ENCODE measurements at regions not wholly inside any gene's neighbourhood (a gene's known extent, or its start where the extent isn't known, plus 50 kb on each side); places are given as distances from the start of the nearest gene placed in this dataset.
A peak's percentile ranks its signal among the peaks of the same experiment; 100 is the strongest.

DNA sequence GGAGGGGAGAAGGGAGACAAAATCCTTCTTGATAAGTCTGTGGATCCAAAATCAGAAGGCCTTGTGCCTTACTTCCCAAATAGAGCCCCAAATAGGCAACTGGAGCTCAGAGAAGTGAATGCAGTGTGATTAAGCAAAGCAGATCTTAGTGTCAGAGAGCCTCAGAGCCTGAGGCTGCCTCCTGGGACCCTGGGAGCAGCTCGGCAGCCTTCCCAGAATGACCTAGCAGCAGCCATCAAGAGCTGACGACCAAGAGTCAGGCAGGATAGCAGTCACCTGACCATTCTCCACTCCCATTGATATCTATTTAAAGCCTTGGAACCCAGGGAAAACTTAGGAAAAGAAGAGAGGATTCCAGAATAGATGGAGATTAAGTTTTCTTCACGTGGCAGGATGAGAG is 78.0 kb upstream of the SMYD2 start:
- DNase-seq = no peak

DNA sequence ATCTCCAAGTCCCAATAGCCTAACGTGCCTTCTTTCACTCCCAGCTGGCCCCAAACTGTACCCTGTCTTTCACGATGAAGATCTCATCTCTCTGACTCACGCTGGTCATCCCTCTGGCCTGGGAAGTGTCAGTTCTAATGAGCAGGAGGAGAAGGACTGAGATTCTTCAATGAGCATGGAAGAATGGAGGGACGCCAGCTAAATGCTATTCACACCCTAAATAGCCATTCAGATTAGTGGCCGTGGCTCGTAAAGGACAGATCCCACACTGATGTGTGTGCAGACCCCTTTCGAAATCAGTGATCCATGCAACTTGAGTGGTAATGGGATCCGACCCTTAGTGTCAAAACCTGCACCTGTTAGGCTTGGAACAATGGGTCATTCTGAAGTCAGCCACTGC is 75.9 kb upstream of the SMYD2 start:
- no peak for DNase-seq

- peak in 5 of 58 donors; percentile 2 to 24 (median 14) for DNase-seq
Observed at GRCh38 chr1:214208460-214208859, 72.5 kb upstream of the SMYD2 start.

DNA sequence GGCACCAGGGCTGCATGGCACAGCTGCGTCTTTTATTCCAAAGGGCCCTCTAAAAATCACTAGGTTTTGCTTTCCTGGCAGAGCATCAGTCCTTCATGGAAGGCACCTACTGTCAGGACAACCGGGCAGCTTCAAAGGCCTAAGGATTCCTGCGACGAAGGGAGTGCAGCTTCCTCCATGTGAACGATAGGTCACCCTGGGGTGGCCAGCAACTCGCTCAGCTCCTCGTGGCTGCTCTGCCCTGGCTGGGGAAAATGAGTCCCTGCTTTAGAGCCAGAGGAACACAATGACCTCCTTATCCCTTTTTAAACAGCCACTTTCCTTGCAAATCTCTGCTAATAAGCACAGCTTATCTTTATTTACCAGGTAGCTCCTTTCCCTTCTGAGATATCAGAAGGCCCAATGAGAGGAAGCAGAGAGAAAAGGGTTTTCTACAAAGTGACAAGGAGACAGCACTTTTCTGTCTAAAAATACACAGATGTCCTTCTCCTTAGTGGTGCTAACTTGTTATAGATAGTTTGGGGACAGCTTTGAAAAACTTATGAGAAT is 71.6 kb upstream of the SMYD2 start:
- peak in 4 of 58 donors; percentile 15 to 43 (median 28) for DNase-seq

- DNase-seq = no peak
Observed at GRCh38 chr1:214213136-214213535, 67.8 kb upstream of the SMYD2 start.

DNA sequence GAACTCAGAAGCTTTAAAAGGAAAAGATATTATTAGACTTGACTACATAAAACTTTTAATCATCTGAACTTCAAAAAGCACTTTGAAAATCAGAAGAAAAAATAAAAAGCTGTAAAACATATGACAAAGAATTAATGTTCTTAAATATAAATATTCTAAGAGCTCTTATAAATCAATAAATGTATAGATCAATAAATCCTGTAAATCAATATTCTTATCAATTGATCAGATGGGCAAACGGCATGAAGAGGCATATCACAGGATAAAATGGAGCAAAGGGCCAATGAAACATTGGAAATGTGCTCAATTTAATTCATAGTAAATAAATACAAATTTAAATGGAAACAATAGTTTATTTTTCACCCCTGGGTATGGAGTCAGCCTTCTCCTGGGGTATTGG is 66.1 kb upstream of the SMYD2 start:
- DNase-seq = no peak

GRCh38 chr1:214215583-214215982 is 65.4 kb upstream of the SMYD2 start:
- DNase-seq = no peak

GRCh38 chr1:214216021-214216420 is 64.9 kb upstream of the SMYD2 start:
- no peak for DNase-seq

DNA sequence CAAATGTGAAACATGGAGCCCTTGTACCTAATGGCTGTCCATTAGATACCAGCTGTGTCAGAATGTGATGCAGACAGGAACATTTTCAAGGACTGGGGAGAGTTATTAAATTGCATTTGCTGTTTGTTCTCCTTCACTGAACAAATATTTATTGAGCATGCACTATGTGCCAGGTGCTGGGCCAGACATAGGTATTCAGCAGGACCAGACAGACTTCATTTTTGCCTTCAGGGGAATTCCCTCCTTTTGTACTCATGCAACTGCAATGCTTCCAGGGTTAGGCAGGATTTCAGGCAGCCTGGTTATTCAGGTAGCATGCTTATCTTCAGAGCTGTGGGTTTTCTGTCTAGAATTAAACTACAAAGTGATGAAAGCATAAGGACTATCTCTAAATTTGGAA is 64.2 kb upstream of the SMYD2 start:
- DNase-seq = no peak

- no peak for DNase-seq
Observed at GRCh38 chr1:214219902-214220301, 61.1 kb upstream of the SMYD2 start.

DNA sequence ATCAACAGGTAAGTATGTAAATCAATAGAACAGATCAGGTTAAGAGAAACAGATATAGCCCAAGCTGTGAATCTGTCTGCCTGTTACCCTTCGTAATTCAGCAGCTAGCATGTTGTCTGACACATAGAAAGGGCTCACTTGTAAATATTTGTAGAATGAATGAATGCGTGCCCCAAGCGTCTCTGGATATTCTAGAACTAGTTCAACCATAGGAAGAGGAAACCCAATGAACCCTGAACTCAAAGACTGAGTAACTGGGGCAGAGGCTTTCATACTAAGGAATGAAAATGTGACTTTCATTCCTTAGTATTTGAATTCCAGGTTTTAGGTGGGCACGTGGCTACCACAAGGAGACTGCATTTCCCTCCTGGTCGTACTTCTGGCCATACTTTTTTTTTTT is 60.1 kb upstream of the SMYD2 start:
- no peak for DNase-seq

DNA sequence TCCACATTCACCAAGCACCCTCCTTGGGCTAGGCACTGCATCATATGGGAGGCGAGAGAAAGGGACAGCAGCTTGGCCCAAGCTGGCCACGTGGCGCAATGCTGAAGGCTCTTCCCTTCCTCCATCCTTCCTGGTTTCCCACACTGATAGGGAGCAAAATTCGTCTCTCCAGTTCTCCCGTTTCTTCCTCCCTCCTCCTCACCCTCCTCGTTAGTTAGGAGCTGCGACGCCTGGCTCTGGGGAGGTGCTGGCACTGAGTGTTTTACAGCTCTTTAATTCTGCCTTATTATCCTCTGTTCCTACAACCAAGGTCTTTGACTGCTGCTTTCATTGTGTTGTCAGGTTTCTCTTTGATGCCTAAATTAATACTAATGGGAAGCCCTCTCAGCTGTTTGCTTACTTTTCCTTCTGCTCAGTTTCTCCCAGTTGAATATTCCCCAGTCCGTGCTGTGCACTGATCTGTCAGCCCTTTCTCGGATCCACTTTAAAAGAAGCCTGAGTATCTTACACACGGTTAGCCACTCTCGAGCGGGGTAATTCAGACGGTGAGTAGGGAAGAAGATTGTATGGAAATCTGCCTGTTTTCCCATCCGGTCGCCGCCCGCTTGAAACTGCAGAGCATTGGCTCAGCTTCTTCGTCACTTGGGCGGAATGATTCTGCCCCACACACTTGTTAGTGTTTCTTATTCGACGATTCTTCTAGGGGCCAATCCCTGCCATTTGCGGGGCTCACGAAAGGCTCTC is 56.2 kb upstream of the SMYD2 start:
- DNase-seq = peak in 7 of 58 donors; percentile 3 to 23 (median 10)

DNA sequence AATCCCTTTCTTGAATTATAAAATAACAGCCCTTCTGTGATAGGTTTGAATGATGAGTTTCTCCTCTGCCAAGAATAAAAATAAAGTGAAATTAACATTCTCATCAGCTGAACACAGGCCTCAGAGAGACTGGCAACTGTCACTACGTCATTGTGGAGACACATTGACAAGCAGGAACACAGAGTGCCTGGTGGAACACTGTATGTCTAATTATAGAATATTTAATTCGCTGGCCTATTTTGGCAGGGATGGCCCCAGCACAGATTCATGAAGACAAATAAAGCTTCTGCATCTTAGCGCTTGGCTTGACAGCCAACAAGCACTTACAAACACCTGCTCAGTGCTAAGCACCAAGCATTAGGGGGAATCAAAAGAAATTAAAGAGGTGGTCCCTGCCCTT is 52.0 kb upstream of the SMYD2 start:
- DNase-seq = peak in 17 of 58 donors; percentile 2 to 69 (median 17)

GRCh38 chr1:214229736-214230135 is 51.2 kb upstream of the SMYD2 start:
- no peak for DNase-seq

Measured in anterior cingulate cortex (tissue), 58 donors.